ENCODE measurements at regions not wholly inside any gene's neighbourhood (a gene's known extent, or its start where the extent isn't known, plus 50 kb on each side); places are given as distances from the start of the nearest gene placed in this dataset.

DNA sequence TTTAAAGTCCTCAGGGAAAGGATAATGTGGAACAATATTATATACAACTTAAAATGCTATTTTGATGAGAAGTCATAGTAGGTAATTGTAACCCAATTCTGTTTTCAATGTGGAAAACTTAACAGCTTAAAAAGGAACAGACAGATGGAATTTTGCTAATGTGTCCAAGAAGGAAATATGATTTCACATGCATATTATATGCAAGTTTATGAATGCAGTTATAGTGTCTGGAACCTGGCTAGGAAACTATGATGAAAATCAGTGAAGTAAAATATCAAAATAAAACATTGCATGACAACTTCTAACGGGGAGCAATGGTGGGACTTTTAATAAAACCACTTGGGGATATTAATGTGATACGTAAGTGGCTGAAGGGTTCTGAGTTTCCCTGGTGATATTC lies 152.6 kb upstream of the HAND2 start:
- Histone ChIP-seq H2BK5ac (ENCODE audit: low read depth, low read length, poor library complexity, severe bottlenecking) (no peak overlapping the region), H3K4me3 (ENCODE audit: insufficient read depth in 1 of 2, low read depth in 1 of 2, low read length in 2 of 2) (no peak overlapping the region), H3K9me3 (ENCODE audit: control insufficient read depth, low read length) (no peaks in the 10 kb centered on the region), H3K4me2 (ENCODE audit: low read length, poor library complexity, severe bottlenecking) (no peak overlapping the region), H2AFZ (ENCODE audit: low read depth, low read length) (no peak overlapping the region), H2AK5ac (ENCODE audit: low read length, severe bottlenecking) (no peak overlapping the region), H3K27me3 (ENCODE audit: control insufficient read depth in 1 of 2, insufficient read depth in 1 of 2, low read length in 2 of 2) (no peaks in the 10 kb centered on the region), H3K4ac (ENCODE audit: low read depth in 1 of 2, low read length in 2 of 2) (no peak overlapping the region), H2BK120ac (ENCODE audit: low read depth, low read length) (no peak overlapping the region), H4K8ac (ENCODE audit: low read length) (no peak overlapping the region), H3K27ac (ENCODE audit: low read length, poor library complexity, severe bottlenecking) (no peak overlapping the region), H3K36me3 (ENCODE audit: control insufficient read depth in 1 of 2, insufficient read depth in 2 of 2, low read depth in 1 of 2, low read length in 2 of 2) (no peaks in the 10 kb centered on the region), H3K4me1 (ENCODE audit: control insufficient read depth, insufficient read depth, low read depth, low read length) (no peaks in the 10 kb centered on the region), H2BK15ac (ENCODE audit: low read depth, poor library complexity, severe bottlenecking) (no peak overlapping the region), H3K9ac (ENCODE audit: low read length) (no peak overlapping the region), H3K23ac (ENCODE audit: low read length in 2 of 2) (no peak overlapping the region), H3K79me1 (replicated peaks; ENCODE audit: low read length, poor library complexity, severe bottlenecking) (no peaks in the 10 kb centered on the region), H3K18ac (ENCODE audit: low read depth in 1 of 2, low read length in 2 of 2) (no peak overlapping the region), H4K91ac (ENCODE audit: low read length) (no peak overlapping the region), H3K14ac (ENCODE audit: low read length in 2 of 2) (no peak overlapping the region), H2BK12ac (ENCODE audit: low read length in 2 of 2) (no peak overlapping the region)
- DNase-seq = no peak
- WGBS = 82% methylated on average over 2 of the region's 2 CpGs

DNA sequence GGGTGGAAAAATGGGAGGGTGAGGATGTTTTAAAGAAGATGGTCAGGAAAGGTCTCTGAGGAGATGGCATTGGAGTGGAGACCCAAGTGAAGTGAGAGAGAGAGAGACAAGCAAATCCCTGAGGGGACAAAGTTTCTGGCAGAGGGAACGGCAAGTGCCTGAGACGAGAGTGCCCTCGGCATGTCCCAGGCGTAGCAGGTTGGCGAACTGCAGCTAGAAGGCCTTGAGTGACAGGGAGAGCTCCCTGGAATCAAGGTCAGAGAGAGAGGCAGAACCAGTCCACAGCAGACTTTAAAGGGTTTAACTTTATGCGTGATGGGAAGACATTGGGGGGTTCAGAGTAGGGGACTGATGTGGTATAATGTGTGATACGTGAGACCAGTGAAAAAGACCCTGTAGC lies 150.2 kb upstream of the HAND2 start:
- no peak overlapping the region for H2BK120ac ChIP-seq (ENCODE audit: low read depth, low read length)
- no peaks in the 10 kb centered on the region for H3K27me3 ChIP-seq (ENCODE audit: control insufficient read depth in 1 of 2, insufficient read depth in 1 of 2, low read length in 2 of 2)
- no peak overlapping the region for H3K27ac ChIP-seq (ENCODE audit: low read length, poor library complexity, severe bottlenecking)
- DNase-seq = no peak
- no peak overlapping the region for H3K23ac ChIP-seq (ENCODE audit: low read length in 2 of 2)
- no peak overlapping the region for H2BK15ac ChIP-seq (ENCODE audit: low read depth, poor library complexity, severe bottlenecking)
- H4K91ac ChIP-seq (ENCODE audit: low read length) = no peak overlapping the region
- H2AFZ ChIP-seq (ENCODE audit: low read depth, low read length) = no peak overlapping the region
- H3K4me3 ChIP-seq (ENCODE audit: insufficient read depth in 1 of 2, low read depth in 1 of 2, low read length in 2 of 2) = no peak overlapping the region
- H3K79me1 ChIP-seq (replicated peaks; ENCODE audit: low read length, poor library complexity, severe bottlenecking) = no peaks in the 10 kb centered on the region
- H2BK12ac ChIP-seq (ENCODE audit: low read length in 2 of 2) = no peak overlapping the region
- no peak overlapping the region for H2AK5ac ChIP-seq (ENCODE audit: low read length, severe bottlenecking)
- H4K8ac ChIP-seq (ENCODE audit: low read length) = no peak overlapping the region
- H3K4ac ChIP-seq (ENCODE audit: low read depth in 1 of 2, low read length in 2 of 2) = no peak overlapping the region
- no peak overlapping the region for H3K18ac ChIP-seq (ENCODE audit: low read depth in 1 of 2, low read length in 2 of 2)
- no peaks in the 10 kb centered on the region for H3K9me3 ChIP-seq (ENCODE audit: control insufficient read depth, low read length)
- H3K4me1 ChIP-seq (ENCODE audit: control insufficient read depth, insufficient read depth, low read depth, low read length) = no peaks in the 10 kb centered on the region
- no peak overlapping the region for H3K9ac ChIP-seq (ENCODE audit: low read length)
- H3K14ac ChIP-seq (ENCODE audit: low read length in 2 of 2) = no peak overlapping the region
- WGBS = 97% methylated on average over 6 of the region's 7 CpGs
- no peak overlapping the region for H2BK5ac ChIP-seq (ENCODE audit: low read depth, low read length, poor library complexity, severe bottlenecking)
- no peak overlapping the region for H3K4me2 ChIP-seq (ENCODE audit: low read length, poor library complexity, severe bottlenecking)
- H3K36me3 ChIP-seq (ENCODE audit: control insufficient read depth in 1 of 2, insufficient read depth in 2 of 2, low read depth in 1 of 2, low read length in 2 of 2) = no peaks in the 10 kb centered on the region

DNA sequence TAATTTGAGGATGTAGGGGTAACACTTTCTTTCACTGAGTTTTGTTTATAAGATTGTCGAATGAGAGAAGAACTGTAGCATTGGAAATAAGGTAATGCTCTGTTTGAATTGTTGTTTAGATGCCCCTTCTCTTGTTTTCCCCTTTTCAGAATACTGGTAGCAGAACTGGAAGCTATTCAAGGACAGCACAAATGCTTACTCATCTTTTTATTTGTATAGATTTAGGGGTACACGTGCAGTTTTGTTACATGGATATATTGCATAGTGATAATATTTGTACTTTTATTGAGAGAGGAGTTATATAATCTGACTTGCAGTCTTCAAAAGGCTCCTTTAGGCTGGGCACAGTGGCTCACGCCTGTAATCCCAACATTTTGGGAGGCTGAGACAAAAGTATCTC lies 145.4 kb upstream of the HAND2 start:
- no peak for DNase-seq
- Histone ChIP-seq H3K23ac (ENCODE audit: low read length in 2 of 2) (no peak overlapping the region), H3K27me3 (ENCODE audit: control insufficient read depth in 1 of 2, insufficient read depth in 1 of 2, low read length in 2 of 2) (no peaks in the 10 kb centered on the region), H3K27ac (ENCODE audit: low read length, poor library complexity, severe bottlenecking) (no peak overlapping the region), H3K79me1 (replicated peaks; ENCODE audit: low read length, poor library complexity, severe bottlenecking) (no peaks in the 10 kb centered on the region), H3K4ac (ENCODE audit: low read depth in 1 of 2, low read length in 2 of 2) (no peak overlapping the region), H3K4me3 (ENCODE audit: insufficient read depth in 1 of 2, low read depth in 1 of 2, low read length in 2 of 2) (no peak overlapping the region), H3K4me1 (ENCODE audit: control insufficient read depth, insufficient read depth, low read depth, low read length) (no peaks in the 10 kb centered on the region), H3K14ac (ENCODE audit: low read length in 2 of 2) (no peak overlapping the region), H2AFZ (ENCODE audit: low read depth, low read length) (no peak overlapping the region), H2BK120ac (ENCODE audit: low read depth, low read length) (no peak overlapping the region), H2AK5ac (ENCODE audit: low read length, severe bottlenecking) (no peak overlapping the region), H2BK15ac (ENCODE audit: low read depth, poor library complexity, severe bottlenecking) (no peak overlapping the region), H3K9ac (ENCODE audit: low read length) (no peak overlapping the region), H3K18ac (ENCODE audit: low read depth in 1 of 2, low read length in 2 of 2) (no peak overlapping the region), H3K36me3 (ENCODE audit: control insufficient read depth in 1 of 2, insufficient read depth in 2 of 2, low read depth in 1 of 2, low read length in 2 of 2) (no peaks in the 10 kb centered on the region), H4K8ac (ENCODE audit: low read length) (no peak overlapping the region), H2BK5ac (ENCODE audit: low read depth, low read length, poor library complexity, severe bottlenecking) (no peak overlapping the region), H2BK12ac (ENCODE audit: low read length in 2 of 2) (no peak overlapping the region), H4K91ac (ENCODE audit: low read length) (no peak overlapping the region), H3K9me3 (ENCODE audit: control insufficient read depth, low read length) (no peaks in the 10 kb centered on the region), H3K4me2 (ENCODE audit: low read length, poor library complexity, severe bottlenecking) (no peak overlapping the region)
- WGBS = 94% methylated on average over 3 of the region's 3 CpGs

DNA sequence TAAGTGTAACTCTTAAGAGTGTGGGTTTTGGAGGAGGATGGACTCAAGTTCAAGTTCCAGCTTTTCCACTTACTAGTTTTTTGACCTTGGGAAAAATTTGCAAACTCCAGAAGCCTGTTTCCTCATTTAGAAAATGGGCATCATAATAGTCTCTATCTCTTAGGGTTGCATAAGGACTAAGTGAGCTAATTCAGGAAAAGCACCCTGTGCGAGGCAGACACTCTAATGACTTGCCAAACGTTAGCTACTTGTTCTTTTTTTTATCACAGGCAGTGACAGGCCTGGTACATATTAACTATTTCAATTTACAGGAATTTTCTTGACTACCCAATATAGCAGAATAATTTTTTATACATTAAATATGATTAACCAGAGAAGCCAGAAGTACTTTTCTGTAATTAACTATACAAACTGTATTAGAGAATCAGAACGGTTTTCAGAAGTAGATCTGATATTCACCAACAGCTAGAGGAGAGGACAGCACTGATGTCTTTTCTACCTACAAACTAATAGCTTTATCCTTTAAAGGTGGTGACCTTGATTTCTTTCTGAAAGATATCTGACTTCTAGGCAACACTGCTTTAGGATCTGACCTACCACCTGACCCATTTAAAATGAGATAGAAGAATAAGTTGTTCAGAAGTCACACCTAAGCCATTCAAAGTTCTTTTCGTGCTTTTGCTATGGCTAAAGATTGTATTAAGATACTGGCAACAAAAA lies 139.6 kb upstream of the HAND2 start:
- no peak overlapping the region for H2BK120ac ChIP-seq (ENCODE audit: low read depth, low read length)
- H2AK5ac ChIP-seq (ENCODE audit: low read length, severe bottlenecking) = no peak overlapping the region
- 86% methylated on average over 3 of the region's 4 CpGs for WGBS
- no peak overlapping the region for H3K4ac ChIP-seq (ENCODE audit: low read depth in 1 of 2, low read length in 2 of 2)
- H3K79me1 ChIP-seq (replicated peaks; ENCODE audit: low read length, poor library complexity, severe bottlenecking) = no peaks in the 10 kb centered on the region
- no peak overlapping the region for H3K9ac ChIP-seq (ENCODE audit: low read length)
- H3K27me3 ChIP-seq (ENCODE audit: control insufficient read depth in 1 of 2, insufficient read depth in 1 of 2, low read length in 2 of 2) = no peaks in the 10 kb centered on the region
- H3K9me3 ChIP-seq (ENCODE audit: control insufficient read depth, low read length) = no peaks in the 10 kb centered on the region
- no peak overlapping the region for H3K4me2 ChIP-seq (ENCODE audit: low read length, poor library complexity, severe bottlenecking)
- no peak overlapping the region for H4K91ac ChIP-seq (ENCODE audit: low read length)
- no peaks in the 10 kb centered on the region for H3K4me1 ChIP-seq (ENCODE audit: control insufficient read depth, insufficient read depth, low read depth, low read length)
- H2BK15ac ChIP-seq (ENCODE audit: low read depth, poor library complexity, severe bottlenecking) = no peak overlapping the region
- no peak overlapping the region for H3K14ac ChIP-seq (ENCODE audit: low read length in 2 of 2)
- DNase-seq = no peak
- H3K18ac ChIP-seq (ENCODE audit: low read depth in 1 of 2, low read length in 2 of 2) = no peak overlapping the region
- no peak overlapping the region for H2BK5ac ChIP-seq (ENCODE audit: low read depth, low read length, poor library complexity, severe bottlenecking)
- H3K23ac ChIP-seq (ENCODE audit: low read length in 2 of 2) = no peak overlapping the region
- H3K27ac ChIP-seq (ENCODE audit: low read length, poor library complexity, severe bottlenecking) = no peak overlapping the region
- no peak overlapping the region for H2AFZ ChIP-seq (ENCODE audit: low read depth, low read length)
- no peak overlapping the region for H2BK12ac ChIP-seq (ENCODE audit: low read length in 2 of 2)
- H3K4me3 ChIP-seq (ENCODE audit: insufficient read depth in 1 of 2, low read depth in 1 of 2, low read length in 2 of 2) = no peak overlapping the region
- no peaks in the 10 kb centered on the region for H3K36me3 ChIP-seq (ENCODE audit: control insufficient read depth in 1 of 2, insufficient read depth in 2 of 2, low read depth in 1 of 2, low read length in 2 of 2)
- no peak overlapping the region for H4K8ac ChIP-seq (ENCODE audit: low read length)

All from mesenchymal stem cell (in vitro differentiated cells and primary cell).